Activated CD8-positive, alpha-beta memory T cell treated with anti-CD3 and anti-CD28 coated beads for 48 hours (primary cell): ENCODE measurements at regions not wholly inside any gene's neighbourhood (a gene's known extent, or its start where the extent isn't known, plus 50 kb on each side); places are given as distances from the start of the nearest gene placed in this dataset.
A peak's percentile ranks its signal among the peaks of the same experiment; 100 is the strongest.

Experiments used
- DNase-seq, 3 experiments: peaks; one replicate each; pipeline ENCODE4 v3.0.0-alpha.2; 2020; ENCODE audit warnings: low read depth in 2 of 3, low spot score in 2 of 3

- DNase-seq = no peak
Observed at GRCh38 chr3:7793786-7794185, 707.8 kb upstream of the LMCD1 start.

GRCh38 chr3:7798276-7798675 lies 703.3 kb upstream of the LMCD1 start:
- DNase-seq = no peak

GRCh38 chr3:7800006-7800780 lies 701.4 kb upstream of the LMCD1 start:
- no peak for DNase-seq

GRCh38 chr3:7812490-7812889 lies 689.1 kb upstream of the LMCD1 start:
- no peak for DNase-seq

- DNase-seq = no peak
Observed at GRCh38 chr3:7813365-7813764, 688.3 kb upstream of the LMCD1 start.

- DNase-seq = no peak
Observed at GRCh38 chr3:7817239-7817638, 684.4 kb upstream of the LMCD1 start.

GRCh38 chr3:7820969-7821368 lies 680.7 kb upstream of the LMCD1 start:
- DNase-seq = no peak

GRCh38 chr3:7821858-7822257 lies 679.8 kb upstream of the LMCD1 start:
- DNase-seq = no peak

- no peak for DNase-seq
Observed at GRCh38 chr3:7841451-7841850, 660.2 kb upstream of the LMCD1 start.

GRCh38 chr3:7843441-7843840 lies 658.2 kb upstream of the LMCD1 start:
- DNase-seq = no peak

- no peak for DNase-seq
Observed at GRCh38 chr3:7847021-7847420, 654.6 kb upstream of the LMCD1 start.

GRCh38 chr3:7847521-7847920 lies 654.1 kb upstream of the LMCD1 start:
- DNase-seq = no peak

GRCh38 chr3:7854266-7854665 lies 647.4 kb upstream of the LMCD1 start:
- no peak for DNase-seq

GRCh38 chr3:7854721-7855120 lies 646.9 kb upstream of the LMCD1 start:
- no peak for DNase-seq

- DNase-seq = no peak
Observed at GRCh38 chr3:7865611-7866010, 636.0 kb upstream of the LMCD1 start.

- no peak for DNase-seq
Observed at GRCh38 chr3:7867587-7867986, 634.0 kb upstream of the LMCD1 start.

- DNase-seq = no peak
Observed at GRCh38 chr3:7871003-7871560, 630.5 kb upstream of the LMCD1 start.

GRCh38 chr3:7874116-7874515 lies 627.5 kb upstream of the LMCD1 start:
- DNase-seq = no peak

GRCh38 chr3:7875925-7876324 lies 625.7 kb upstream of the LMCD1 start:
- DNase-seq = no peak

GRCh38 chr3:7876741-7877297 lies 624.8 kb upstream of the LMCD1 start:
- DNase-seq = peak in 1 of 3 experiments; percentile 4

GRCh38 chr3:7877312-7877711 lies 624.3 kb upstream of the LMCD1 start:
- no peak for DNase-seq

GRCh38 chr3:7879572-7879971 lies 622.1 kb upstream of the LMCD1 start:
- no peak for DNase-seq

GRCh38 chr3:7881946-7882345 lies 619.7 kb upstream of the LMCD1 start:
- no peak for DNase-seq
